ENCODE measurements at regions not wholly inside any gene's neighbourhood (a gene's known extent, or its start where the extent isn't known, plus 50 kb on each side); places are given as distances from the start of the nearest gene placed in this dataset.

DNA sequence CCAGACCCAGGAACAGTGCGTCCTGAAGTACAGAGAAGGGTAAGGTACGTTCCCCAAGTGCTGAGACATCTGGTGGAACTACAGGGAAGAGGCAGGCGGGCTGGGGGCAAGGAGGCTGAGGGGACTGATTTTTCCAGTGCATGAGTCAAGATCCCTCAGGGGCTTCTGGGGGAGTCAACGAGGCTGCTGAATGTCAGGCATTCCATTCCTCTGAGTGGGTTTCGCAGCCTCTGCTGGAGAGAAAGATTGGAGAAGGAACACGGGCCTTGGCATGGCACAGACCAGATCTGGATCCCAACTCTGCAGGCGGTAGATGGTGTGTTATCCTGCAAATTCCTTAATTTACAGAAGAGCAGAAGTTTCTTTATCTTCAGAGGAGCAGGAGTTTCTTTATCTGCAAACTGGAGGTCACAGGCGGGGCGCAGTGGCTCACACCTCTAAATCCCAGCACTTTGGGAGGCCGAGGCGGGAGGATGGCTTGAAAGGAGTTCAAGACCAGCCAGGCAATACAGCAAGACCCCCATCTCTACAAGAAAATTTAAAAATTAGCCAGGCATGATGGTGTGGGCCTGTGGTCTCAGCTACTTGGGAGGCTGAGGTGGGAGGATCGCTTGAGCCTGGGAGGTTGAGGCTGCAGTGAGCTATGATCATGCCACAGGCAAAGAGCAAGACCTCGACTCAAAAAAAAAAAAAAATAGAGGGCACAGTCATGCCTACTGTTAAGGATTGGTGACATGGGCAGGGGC is 132.6 kb upstream of the MAP1LC3B2 start:
- TF ChIP-seq, protein P1, sequence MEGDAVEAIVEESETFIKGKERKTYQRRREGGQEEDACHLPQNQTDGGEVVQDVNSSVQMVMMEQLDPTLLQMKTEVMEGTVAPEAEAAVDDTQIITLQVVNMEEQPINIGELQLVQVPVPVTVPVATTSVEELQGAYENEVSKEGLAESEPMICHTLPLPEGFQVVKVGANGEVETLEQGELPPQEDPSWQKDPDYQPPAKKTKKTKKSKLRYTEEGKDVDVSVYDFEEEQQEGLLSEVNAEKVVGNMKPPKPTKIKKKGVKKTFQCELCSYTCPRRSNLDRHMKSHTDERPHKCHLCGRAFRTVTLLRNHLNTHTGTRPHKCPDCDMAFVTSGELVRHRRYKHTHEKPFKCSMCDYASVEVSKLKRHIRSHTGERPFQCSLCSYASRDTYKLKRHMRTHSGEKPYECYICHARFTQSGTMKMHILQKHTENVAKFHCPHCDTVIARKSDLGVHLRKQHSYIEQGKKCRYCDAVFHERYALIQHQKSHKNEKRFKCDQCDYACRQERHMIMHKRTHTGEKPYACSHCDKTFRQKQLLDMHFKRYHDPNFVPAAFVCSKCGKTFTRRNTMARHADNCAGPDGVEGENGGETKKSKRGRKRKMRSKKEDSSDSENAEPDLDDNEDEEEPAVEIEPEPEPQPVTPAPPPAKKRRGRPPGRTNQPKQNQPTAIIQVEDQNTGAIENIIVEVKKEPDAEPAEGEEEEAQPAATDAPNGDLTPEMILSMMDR (IDR thresholded peaks at IDR 0.05) = no peak
- no peak for TF ChIP-seq EZH2 (IDR thresholded peaks at IDR 0.05; ENCODE audit: borderline replicate concordance, insufficient read depth, low read depth, low read length, poor library complexity, severe bottlenecking)
- POLR2A ChIA-PET = interaction anchor here (1.4 kb wide), 1 partner anchor 67 kb away, joined by 9 read pairs; no protein-coding TSS in a partner anchor
- Histone ChIP-seq H3K4me3 (ENCODE audit: control extremely low read depth in 1 of 5, extremely low read depth in 1 of 5, insufficient read depth in 1 of 5, low read depth in 2 of 5, low read length in 4 of 5) (no peak overlapping the region), H3K36me3 (replicated peaks in 1 of 2; ENCODE audit: control extremely low read depth in 1 of 2, control insufficient read depth in 1 of 2, extremely low read depth in 1 of 2, insufficient read depth in 2 of 2, low read length in 1 of 2) (no peaks in the 10 kb centered on the region), H3K27me3 (replicated peaks in 1 of 4; ENCODE audit: control extremely low read depth in 1 of 4, control insufficient read depth in 3 of 4, insufficient read depth in 4 of 4, low read length in 3 of 4) (no peaks in the 10 kb centered on the region), H3K9ac (ENCODE audit: low read length) (no peak overlapping the region), H3K27ac (ENCODE audit: low read length in 2 of 2) (no peak overlapping the region), H3K4me2 (replicated peaks; ENCODE audit: low read depth, low read length, poor library complexity, severe bottlenecking) (no peak overlapping the region), H2AFZ (ENCODE audit: insufficient read depth, low read depth, low read length, poor library complexity, severe bottlenecking) (no peak overlapping the region), H3K9me3 (ENCODE audit: control extremely low read depth in 1 of 3, control insufficient read depth in 2 of 3, insufficient read depth in 1 of 3, low read length in 2 of 3) (peaks cover 0 to 10% (median 5%) of the 10 kb centered on the region in 3 donors), H3K79me2 (ENCODE audit: control insufficient read depth, insufficient read depth, low read length) (no peaks in the 10 kb centered on the region), H4K20me1 (ENCODE audit: control insufficient read depth, insufficient read depth, low read length, poor library complexity, severe bottlenecking) (no peaks in the 10 kb centered on the region), H3K4me1 (ENCODE audit: control insufficient read depth in 2 of 2, insufficient read depth in 2 of 2, low read length in 2 of 2) (no peaks in the 10 kb centered on the region)
- ATAC-seq (ENCODE audit: low read depth) (no peak), DNase-seq (no peak)
- no peaks in the 10 kb centered on the region for H3K27me3 Mint-ChIP-seq
- H3K9me3 Mint-ChIP-seq (ENCODE audit: insufficient read depth) = peaks cover 4% of the 10 kb centered on the region
- no peak overlapping the region for H3K27ac Mint-ChIP-seq
- H3K4me1 Mint-ChIP-seq = no peaks in the 10 kb centered on the region
- no peak overlapping the region for H3K4me3 Mint-ChIP-seq
- intact Hi-C loops (cut with micrococcal nuclease) = no loop called here
- 97% methylated on average over 7 of the region's 13 CpGs for WGBS (ENCODE audit: insufficient coverage)
- CTCF ChIA-PET = no interaction called here

- Mint-ChIP-seq H3K4me1 (no peaks in the 10 kb centered on the region), H3K4me3 (no peak overlapping the region), H3K27ac (no peak overlapping the region), H3K27me3 (no peaks in the 10 kb centered on the region), H3K9me3 (ENCODE audit: insufficient read depth) (no peaks in the 10 kb centered on the region)
- H3K27me3 ChIP-seq (replicated peaks in 1 of 4; ENCODE audit: control extremely low read depth in 1 of 4, control insufficient read depth in 3 of 4, insufficient read depth in 4 of 4, low read length in 3 of 4) = no peaks in the 10 kb centered on the region
- no peak overlapping the region for H3K27ac ChIP-seq (ENCODE audit: low read length in 2 of 2)
- no peak for TF ChIP-seq EZH2 (IDR thresholded peaks at IDR 0.05; ENCODE audit: borderline replicate concordance, insufficient read depth, low read depth, low read length, poor library complexity, severe bottlenecking)
- TF ChIP-seq, protein P1 (IDR thresholded peaks at IDR 0.05) = no peak
- H3K4me1 ChIP-seq (ENCODE audit: control insufficient read depth in 2 of 2, insufficient read depth in 2 of 2, low read length in 2 of 2) = no peaks in the 10 kb centered on the region
- no peak for ATAC-seq (ENCODE audit: low read depth)
- H3K4me2 ChIP-seq (replicated peaks; ENCODE audit: low read depth, low read length, poor library complexity, severe bottlenecking) = no peak overlapping the region
- no peak for DNase-seq
- no peaks in the 10 kb centered on the region for H3K79me2 ChIP-seq (ENCODE audit: control insufficient read depth, insufficient read depth, low read length)
- intact Hi-C loops (cut with micrococcal nuclease) = no loop called here
- no peaks in the 10 kb centered on the region for H3K36me3 ChIP-seq (replicated peaks in 1 of 2; ENCODE audit: control extremely low read depth in 1 of 2, control insufficient read depth in 1 of 2, extremely low read depth in 1 of 2, insufficient read depth in 2 of 2, low read length in 1 of 2)
- 89% methylated on average over 19 of the region's 19 CpGs for WGBS (ENCODE audit: insufficient coverage)
- ChIA-PET POLR2A (interaction anchor here (1.4 kb wide), 1 partner anchor 68 kb away, joined by 9 read pairs; no protein-coding TSS in a partner anchor), CTCF (no interaction called here)
- peaks cover 0 to 6% (median 0%) of the 10 kb centered on the region in 3 donors for H3K9me3 ChIP-seq (ENCODE audit: control extremely low read depth in 1 of 3, control insufficient read depth in 2 of 3, insufficient read depth in 1 of 3, low read length in 2 of 3)
- no peak overlapping the region for H2AFZ ChIP-seq (ENCODE audit: insufficient read depth, low read depth, low read length, poor library complexity, severe bottlenecking)
- no peak overlapping the region for H3K9ac ChIP-seq (ENCODE audit: low read length)
- no peak overlapping the region for H3K4me3 ChIP-seq (ENCODE audit: control extremely low read depth in 1 of 5, extremely low read depth in 1 of 5, insufficient read depth in 1 of 5, low read depth in 2 of 5, low read length in 4 of 5)
- no peaks in the 10 kb centered on the region for H4K20me1 ChIP-seq (ENCODE audit: control insufficient read depth, insufficient read depth, low read length, poor library complexity, severe bottlenecking)
Measured at GRCh38 chr12:116427200-116427930, 131.8 kb upstream of the MAP1LC3B2 start.

All from B cell (primary cell).